Calu3 (cell line): ENCODE measurements at regions not wholly inside any gene's neighbourhood (a gene's known extent, or its start where the extent isn't known, plus 50 kb on each side); places are given as distances from the start of the nearest gene placed in this dataset.

Experiments used
- BruUV-seq: library from RNA; stranded (reverse); fragments of 400-500 nt; replicated peaks from 2 replicates; lab custom pipeline; 2021; lab: Mats Ljungman, UMichigan
- CTCF ChIA-PET: fragments of 300-600 bp; sonication (Branson Sonifier 250); formaldehyde crosslinking; loops from one replicate; lab custom pipeline; 2022; ENCODE audit warnings: antibody characterized with exemption; lab: Charles Lee
- DNase-seq: peaks from one replicate; pipeline ENCODE4 v3.0.0; 2022
- H3K27ac Mint-ChIP-seq: one replicate; pipeline ENCODE4 v1.8.0; 2022; ENCODE audit warnings: mixed read lengths; ENCODE audit not compliant: unreplicated experiment
- H3K27me3 Mint-ChIP-seq: one replicate; pipeline ENCODE4 v1.8.0; 2022; ENCODE audit warnings: mixed read lengths; ENCODE audit not compliant: unreplicated experiment
- H3K36me3 Mint-ChIP-seq: one replicate; pipeline ENCODE4 v1.8.0; 2022; ENCODE audit warnings: mild to moderate bottlenecking, moderate library complexity, mixed read lengths; ENCODE audit not compliant: insufficient read depth, unreplicated experiment
- H3K4me1 Mint-ChIP-seq: one replicate; pipeline ENCODE4 v1.8.0; 2022; ENCODE audit warnings: mild to moderate bottlenecking, low read depth, mixed read lengths; ENCODE audit not compliant: unreplicated experiment
- H3K4me3 Mint-ChIP-seq: one replicate; pipeline ENCODE4 v1.8.0; 2022; ENCODE audit warnings: mild to moderate bottlenecking, low read depth, moderate library complexity, mixed read lengths; ENCODE audit not compliant: unreplicated experiment
- H3K9me3 Mint-ChIP-seq: one replicate; pipeline ENCODE4 v1.8.0; 2022; ENCODE audit warnings: low read depth, mixed read lengths; ENCODE audit not compliant: unreplicated experiment
- intact Hi-C: fragments of 100-400 bp; cut with micrococcal nuclease; formaldehyde crosslinking; loops from one replicate; pipeline ENCODE4 v1.10.0; 2022; ENCODE audit not compliant: unreplicated experiment
- TF ChIP-seq, protein P1 (sequence below): fragments of 200-600 bp; IDR thresholded peaks from one replicate; pipeline ENCODE4 v1.8.0; 2022; ENCODE audit warnings: antibody characterized with exemption; ENCODE audit not compliant: unreplicated experiment

DNA sequence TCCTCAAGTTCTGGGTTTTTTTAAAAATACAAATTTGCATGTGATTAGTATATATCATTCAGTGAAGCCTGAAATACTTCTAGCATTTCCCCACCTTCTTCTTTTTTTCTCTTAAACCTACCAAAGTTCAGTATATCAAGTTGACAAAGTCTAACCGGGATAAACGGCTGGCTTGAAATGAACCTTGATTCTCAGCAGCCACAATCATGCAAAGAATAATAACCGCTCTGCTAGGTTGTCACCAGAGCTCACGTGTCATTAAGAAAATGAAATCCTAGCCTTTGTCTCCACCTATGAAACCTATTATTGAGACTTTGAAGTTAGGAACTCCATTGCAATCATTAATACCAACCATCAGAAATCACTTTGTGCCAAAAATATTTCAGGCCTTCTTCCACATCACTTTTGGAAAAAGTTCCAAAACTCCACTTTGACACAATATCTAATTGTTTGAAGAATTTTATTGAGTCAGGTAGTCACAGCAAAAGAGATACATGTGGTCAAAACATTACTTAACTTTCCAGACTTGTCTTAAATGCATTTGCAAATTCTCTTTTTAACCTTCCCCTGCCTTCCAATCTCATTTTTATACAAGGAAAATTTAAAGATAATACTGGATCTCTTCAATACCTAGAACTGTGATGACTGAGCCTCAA lies 285.6 kb upstream of the ACVR2A start:
- intact Hi-C loops: no loop called here
- CTCF ChIA-PET: no interaction called here
- Mint-ChIP-seq H3K4me3 (no peak overlapping the region), H3K36me3 (no peaks in the 10 kb centered on the region), H3K27ac (no peak overlapping the region), H3K9me3 (peaks cover 4% of the 10 kb centered on the region), H3K4me1 (no peaks in the 10 kb centered on the region), H3K27me3 (no peaks in the 10 kb centered on the region)
- BruUV-seq: no TSS peak
- DNase-seq: no peak
- TF ChIP-seq, protein P1, sequence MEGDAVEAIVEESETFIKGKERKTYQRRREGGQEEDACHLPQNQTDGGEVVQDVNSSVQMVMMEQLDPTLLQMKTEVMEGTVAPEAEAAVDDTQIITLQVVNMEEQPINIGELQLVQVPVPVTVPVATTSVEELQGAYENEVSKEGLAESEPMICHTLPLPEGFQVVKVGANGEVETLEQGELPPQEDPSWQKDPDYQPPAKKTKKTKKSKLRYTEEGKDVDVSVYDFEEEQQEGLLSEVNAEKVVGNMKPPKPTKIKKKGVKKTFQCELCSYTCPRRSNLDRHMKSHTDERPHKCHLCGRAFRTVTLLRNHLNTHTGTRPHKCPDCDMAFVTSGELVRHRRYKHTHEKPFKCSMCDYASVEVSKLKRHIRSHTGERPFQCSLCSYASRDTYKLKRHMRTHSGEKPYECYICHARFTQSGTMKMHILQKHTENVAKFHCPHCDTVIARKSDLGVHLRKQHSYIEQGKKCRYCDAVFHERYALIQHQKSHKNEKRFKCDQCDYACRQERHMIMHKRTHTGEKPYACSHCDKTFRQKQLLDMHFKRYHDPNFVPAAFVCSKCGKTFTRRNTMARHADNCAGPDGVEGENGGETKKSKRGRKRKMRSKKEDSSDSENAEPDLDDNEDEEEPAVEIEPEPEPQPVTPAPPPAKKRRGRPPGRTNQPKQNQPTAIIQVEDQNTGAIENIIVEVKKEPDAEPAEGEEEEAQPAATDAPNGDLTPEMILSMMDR: no peak

DNA sequence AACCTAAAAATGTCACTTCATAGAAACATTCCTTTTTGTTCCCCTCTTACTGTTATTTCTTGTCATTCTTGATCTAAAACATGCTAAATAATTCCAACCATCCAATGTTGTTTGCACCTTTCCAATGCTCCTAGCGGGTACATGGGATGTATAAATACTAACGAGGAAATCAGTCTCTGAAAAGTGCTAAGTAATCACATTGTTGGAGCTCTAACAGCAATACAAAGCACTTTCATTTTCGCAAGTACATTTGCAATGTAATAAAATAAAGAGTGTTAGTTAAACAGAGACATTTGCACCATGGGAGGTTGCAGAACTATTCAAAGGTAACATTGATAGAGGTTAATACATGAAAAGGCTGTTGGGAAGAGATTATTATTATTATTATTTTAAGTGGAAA lies 286.2 kb upstream of the ACVR2A start:
- Mint-ChIP-seq H3K27me3 (no peaks in the 10 kb centered on the region), H3K4me1 (no peaks in the 10 kb centered on the region), H3K27ac (no peak overlapping the region), H3K36me3 (no peaks in the 10 kb centered on the region), H3K4me3 (no peak overlapping the region), H3K9me3 (peaks cover 4% of the 10 kb centered on the region)
- BruUV-seq: no TSS peak
- DNase-seq: no peak
- TF ChIP-seq, protein P1: no peak
- intact Hi-C loops: no loop called here
- CTCF ChIA-PET: no interaction called here

DNA sequence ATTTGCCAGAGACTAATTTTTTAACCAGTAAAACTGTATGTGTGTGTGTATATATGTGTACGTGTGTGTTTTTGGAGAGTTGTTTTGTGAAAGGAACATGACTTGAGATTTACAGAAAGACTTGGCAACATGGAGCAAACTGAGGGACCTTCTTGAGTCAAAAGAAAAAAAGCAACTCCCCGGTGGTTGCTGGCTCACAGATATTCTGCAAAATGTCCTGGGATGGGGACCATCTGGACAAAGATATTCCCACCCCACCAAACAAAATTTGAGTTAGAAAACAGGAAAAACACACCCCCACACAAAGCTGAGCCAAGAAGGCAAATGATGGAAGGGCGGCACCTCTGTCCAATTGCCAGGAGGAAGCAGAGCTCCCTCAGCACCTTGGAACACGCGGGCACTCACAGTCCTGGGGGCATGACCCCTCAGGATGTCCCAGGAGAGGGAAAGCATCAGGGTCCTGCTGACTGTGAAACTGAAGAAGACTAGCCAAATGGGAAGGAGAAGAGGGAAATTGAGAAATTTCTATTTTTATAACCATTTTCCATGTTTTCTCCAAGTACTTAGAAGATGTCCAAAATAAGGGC lies 290.2 kb upstream of the ACVR2A start:
- DNase-seq: no peak
- no TSS peak for BruUV-seq
- TF ChIP-seq, protein P1: no peak
- CTCF ChIA-PET: no interaction called here
- no peaks in the 10 kb centered on the region for H3K4me1 Mint-ChIP-seq
- no peak overlapping the region for H3K4me3 Mint-ChIP-seq
- H3K27me3 Mint-ChIP-seq: no peaks in the 10 kb centered on the region
- peaks cover 4% of the 10 kb centered on the region for H3K9me3 Mint-ChIP-seq
- intact Hi-C loops: no loop called here
- no peak overlapping the region for H3K27ac Mint-ChIP-seq
- H3K36me3 Mint-ChIP-seq: no peaks in the 10 kb centered on the region

DNA sequence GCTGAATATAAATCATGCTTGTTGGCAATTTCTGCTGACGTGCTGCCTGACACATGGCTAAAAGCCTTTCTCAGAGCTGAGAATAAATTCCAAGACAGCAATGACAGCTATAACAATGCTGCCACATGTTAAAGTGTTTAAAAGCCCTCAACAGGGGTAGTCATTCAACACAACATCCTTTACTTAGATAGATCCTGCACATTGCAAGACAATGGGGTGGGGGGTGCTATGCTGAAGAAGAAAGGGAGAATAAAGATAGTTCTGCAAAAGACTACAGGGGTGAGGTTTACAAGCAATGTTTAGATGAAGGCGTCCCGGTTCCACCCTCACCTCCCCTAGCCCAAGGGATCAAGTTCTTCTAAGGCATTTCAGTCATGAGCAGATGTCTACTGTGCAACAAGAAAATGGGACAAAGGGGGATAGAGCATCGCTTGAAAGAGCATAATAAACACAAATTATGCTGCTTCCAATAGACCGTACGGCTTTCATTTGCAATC lies 291.0 kb upstream of the ACVR2A start:
- H3K9me3 Mint-ChIP-seq: peaks cover 4% of the 10 kb centered on the region
- no TSS peak for BruUV-seq
- intact Hi-C loops: no loop called here
- TF ChIP-seq, protein P1: no peak
- H3K27ac Mint-ChIP-seq: no peak overlapping the region
- CTCF ChIA-PET: no interaction called here
- H3K36me3 Mint-ChIP-seq: no peaks in the 10 kb centered on the region
- no peak overlapping the region for H3K4me3 Mint-ChIP-seq
- no peak for DNase-seq
- no peaks in the 10 kb centered on the region for H3K27me3 Mint-ChIP-seq
- no peaks in the 10 kb centered on the region for H3K4me1 Mint-ChIP-seq
